ENCODE measurements at regions not wholly inside any gene's neighbourhood (a gene's known extent, or its start where the extent isn't known, plus 50 kb on each side); places are given as distances from the start of the nearest gene placed in this dataset.

DNA sequence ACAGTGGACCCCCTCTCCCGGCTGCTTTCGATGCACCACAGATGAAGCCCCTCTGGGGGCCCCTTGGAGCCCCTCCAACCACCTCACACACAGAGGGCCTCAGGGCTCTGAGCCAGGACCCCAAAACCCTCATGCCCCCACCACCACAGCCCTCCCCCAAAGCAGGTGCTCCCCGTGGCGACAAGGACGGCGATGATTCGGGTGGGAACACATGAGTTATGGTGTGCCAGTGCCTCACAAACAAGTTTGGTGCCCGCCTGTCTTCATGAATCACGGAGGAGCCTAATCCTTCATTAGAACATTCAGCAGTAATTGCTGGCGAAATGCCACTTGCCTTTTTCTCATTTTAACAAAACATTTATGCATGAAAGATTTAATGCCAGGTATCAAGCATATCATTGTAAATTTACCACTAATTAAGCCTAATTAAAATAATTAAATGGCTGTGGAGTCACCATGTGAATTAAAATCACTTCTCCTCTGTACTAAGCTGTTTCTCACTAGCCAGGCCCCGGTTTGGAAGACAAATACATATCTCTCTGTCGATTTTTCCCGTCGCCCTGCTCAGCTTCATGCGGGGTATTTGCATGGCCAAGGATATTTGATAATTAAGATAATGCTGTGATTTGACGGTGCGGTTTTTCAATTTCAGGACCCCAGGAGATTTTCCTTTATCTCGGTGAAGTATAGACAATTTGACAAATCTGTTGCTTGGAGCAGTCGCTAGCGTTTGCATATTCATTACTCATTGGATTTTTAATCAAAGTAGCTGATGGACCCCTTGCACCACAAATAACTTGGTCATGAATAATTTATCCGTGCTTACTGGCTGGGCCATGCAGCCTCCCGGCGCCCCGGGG is 157.0 kb downstream of the TLE3 start:
- no peak for DNase-seq (ENCODE audit: low read depth)
- no peak overlapping the region for H3K4me3 ChIP-seq (ENCODE audit: low read depth, low read length)
- TF ChIP-seq, protein P1, sequence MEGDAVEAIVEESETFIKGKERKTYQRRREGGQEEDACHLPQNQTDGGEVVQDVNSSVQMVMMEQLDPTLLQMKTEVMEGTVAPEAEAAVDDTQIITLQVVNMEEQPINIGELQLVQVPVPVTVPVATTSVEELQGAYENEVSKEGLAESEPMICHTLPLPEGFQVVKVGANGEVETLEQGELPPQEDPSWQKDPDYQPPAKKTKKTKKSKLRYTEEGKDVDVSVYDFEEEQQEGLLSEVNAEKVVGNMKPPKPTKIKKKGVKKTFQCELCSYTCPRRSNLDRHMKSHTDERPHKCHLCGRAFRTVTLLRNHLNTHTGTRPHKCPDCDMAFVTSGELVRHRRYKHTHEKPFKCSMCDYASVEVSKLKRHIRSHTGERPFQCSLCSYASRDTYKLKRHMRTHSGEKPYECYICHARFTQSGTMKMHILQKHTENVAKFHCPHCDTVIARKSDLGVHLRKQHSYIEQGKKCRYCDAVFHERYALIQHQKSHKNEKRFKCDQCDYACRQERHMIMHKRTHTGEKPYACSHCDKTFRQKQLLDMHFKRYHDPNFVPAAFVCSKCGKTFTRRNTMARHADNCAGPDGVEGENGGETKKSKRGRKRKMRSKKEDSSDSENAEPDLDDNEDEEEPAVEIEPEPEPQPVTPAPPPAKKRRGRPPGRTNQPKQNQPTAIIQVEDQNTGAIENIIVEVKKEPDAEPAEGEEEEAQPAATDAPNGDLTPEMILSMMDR (IDR thresholded peaks at IDR 0.05; ENCODE audit: control insufficient read depth, extremely low read depth, insufficient read depth), result no peak

DNA sequence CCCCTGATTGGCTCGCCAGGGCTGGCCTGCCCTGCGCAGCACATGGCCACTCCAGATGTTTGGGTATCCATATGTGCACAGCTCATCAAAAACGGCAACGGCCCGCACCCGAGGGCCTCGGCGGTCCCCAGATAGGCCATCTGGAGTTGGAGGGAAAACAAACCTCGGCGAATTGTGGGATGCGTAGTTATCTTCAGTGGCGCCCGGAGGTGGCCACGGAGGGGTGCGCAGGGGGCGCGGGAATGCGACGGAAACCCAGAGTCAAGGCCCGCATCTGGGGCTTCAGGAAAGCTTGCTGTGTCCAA is 156.5 kb downstream of the TLE3 start:
- H3K4me3 ChIP-seq (ENCODE audit: low read depth, low read length), result no peak overlapping the region
- DNase-seq (ENCODE audit: low read depth), result no peak
- TF ChIP-seq, protein P1 (IDR thresholded peaks at IDR 0.05; ENCODE audit: control insufficient read depth, extremely low read depth, insufficient read depth), result no peak

- no peak for DNase-seq (ENCODE audit: low read depth)
- H3K4me3 ChIP-seq (ENCODE audit: low read depth, low read length), result no peak overlapping the region
- TF ChIP-seq, protein P1 (IDR thresholded peaks at IDR 0.05; ENCODE audit: control insufficient read depth, extremely low read depth, insufficient read depth), result no peak
These were observed 155.8 kb downstream of the TLE3 start for GRCh38 chr15:69941706-69942495.

- TF ChIP-seq, protein P1 (IDR thresholded peaks at IDR 0.05; ENCODE audit: control insufficient read depth, extremely low read depth, insufficient read depth), result no peak
- DNase-seq (ENCODE audit: low read depth), result no peak
- H3K4me3 ChIP-seq (ENCODE audit: low read depth, low read length), result no peak overlapping the region
These were observed 154.1 kb downstream of the TLE3 start for GRCh38 chr15:69943637-69944036.

GRCh38 chr15:69945729-69946128 is 152.0 kb downstream of the TLE3 start:
- TF ChIP-seq, protein P1 (IDR thresholded peaks at IDR 0.05; ENCODE audit: control insufficient read depth, extremely low read depth, insufficient read depth), result no peak
- H3K4me3 ChIP-seq (ENCODE audit: low read depth, low read length), result no peak overlapping the region
- no peak for DNase-seq (ENCODE audit: low read depth)

GRCh38 chr15:69946870-69947269 is 150.8 kb downstream of the TLE3 start:
- TF ChIP-seq, protein P1 (IDR thresholded peaks at IDR 0.05; ENCODE audit: control insufficient read depth, extremely low read depth, insufficient read depth), result no peak
- DNase-seq (ENCODE audit: low read depth), result no peak

More at GRCh38 chr15:69946870-69947269, 150.8 kb downstream of the TLE3 start:
- no peak overlapping the region for H3K4me3 ChIP-seq (ENCODE audit: low read depth, low read length)
